ENCODE measurements at regions not wholly inside any gene's neighbourhood (a gene's known extent, or its start where the extent isn't known, plus 50 kb on each side); places are given as distances from the start of the nearest gene placed in this dataset.

DNA sequence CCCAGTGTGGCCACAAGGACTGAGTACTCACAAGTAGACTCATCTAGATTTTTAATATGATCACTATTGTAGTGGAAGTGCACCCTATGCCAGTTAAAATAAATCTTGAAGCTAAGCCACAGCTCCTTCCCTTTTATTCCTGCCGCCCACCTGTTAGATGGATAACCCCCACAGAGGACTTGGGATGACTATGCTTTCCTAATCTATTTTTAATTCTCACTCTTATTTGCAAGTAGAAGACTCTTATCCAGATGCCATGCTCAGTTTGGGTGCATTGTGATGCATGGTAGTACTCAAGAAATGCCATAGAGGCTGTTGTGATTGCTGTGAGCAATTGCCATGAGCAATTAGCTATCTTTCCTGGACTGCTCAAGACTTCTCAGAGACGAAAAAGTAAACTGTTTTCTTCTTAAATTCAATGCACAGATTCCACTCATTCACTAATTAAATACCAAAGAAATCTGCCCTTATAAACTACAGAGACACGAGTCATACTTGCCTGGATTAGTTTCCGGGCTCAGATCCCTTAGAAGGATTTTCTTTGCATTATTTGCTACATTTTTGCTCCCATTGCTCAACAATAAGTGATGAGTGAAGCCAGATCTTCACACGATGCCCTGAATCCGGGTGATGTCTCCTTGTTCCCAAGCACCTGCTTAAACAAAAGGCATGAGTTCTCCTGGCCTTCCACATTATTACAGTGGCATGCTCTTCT is 472.1 kb downstream of the SOX2 start:
- dilution Hi-C loops (cut with HindIII; ENCODE audit: low sequenced_read_pairs, unreplicated experiment), result no loop called here
- no peak overlapping the region for H4K8ac ChIP-seq (ENCODE audit: low read depth in 2 of 2, low read length in 2 of 2)

More for the DNA sequence above, 472.1 kb downstream of the SOX2 start:
- H2BK20ac ChIP-seq (ENCODE audit: low read depth, low read length), result no peak overlapping the region
- no peaks in the 10 kb centered on the region for H4K20me1 ChIP-seq (ENCODE audit: insufficient read depth, low read length)
- H3K36me3 ChIP-seq (ENCODE audit: control insufficient read depth, insufficient read depth, low read length), result no peaks in the 10 kb centered on the region
- no peaks in the 10 kb centered on the region for H3K4me1 ChIP-seq (ENCODE audit: control insufficient read depth, insufficient read depth, low read length)
- H4K5ac ChIP-seq (ENCODE audit: low read depth, low read length), result no peak overlapping the region
- H3K9ac ChIP-seq (ENCODE audit: low read depth, low read length), result no peak overlapping the region
- no peak overlapping the region for H3K4me3 ChIP-seq (ENCODE audit: insufficient read depth, low read depth, low read length)
- H3K14ac ChIP-seq (replicated peaks; ENCODE audit: low read depth, low read length), result no peak overlapping the region
- no peak overlapping the region for H3K23ac ChIP-seq (ENCODE audit: low read depth, low read length)
- H3K27me3 ChIP-seq (ENCODE audit: control insufficient read depth, insufficient read depth, low read length), result no peaks in the 10 kb centered on the region
- no CpG with 5 or more reads among the region's 6 CpGs for WGBS, 2 experiments (ENCODE audit: extremely low coverage in 2 of 2, insufficient read length in 1 of 2)
- no peak overlapping the region for H2BK15ac ChIP-seq (ENCODE audit: low read depth, low read length)
- no peak overlapping the region for H2BK120ac ChIP-seq (ENCODE audit: low read depth, low read length)
- H3K27ac ChIP-seq (ENCODE audit: insufficient read depth, low read length), result no peak overlapping the region
- no peak for ATAC-seq (ENCODE audit: low read depth)
- H2AFZ ChIP-seq (replicated peaks; ENCODE audit: low read length, poor library complexity), result no peak overlapping the region
- H3K9me3 ChIP-seq (ENCODE audit: control insufficient read depth, insufficient read depth, low read length), result peaks cover 5% of the 10 kb centered on the region; the same call in 1 of the 2 replicates
- H2AK5ac ChIP-seq (ENCODE audit: low read depth, low read length), result no peak overlapping the region
- no peak for DNase-seq
- H2AK9ac ChIP-seq (replicated peaks; ENCODE audit: low read depth, low read length, poor library complexity), result no peak overlapping the region
- no peak overlapping the region for H3K18ac ChIP-seq (ENCODE audit: low read depth, low read length)
- ChIA-PET POLR2A (ENCODE audit: unreplicated experiment) (no interaction called here), CTCF (no interaction called here)
- TF ChIP-seq, protein P1, sequence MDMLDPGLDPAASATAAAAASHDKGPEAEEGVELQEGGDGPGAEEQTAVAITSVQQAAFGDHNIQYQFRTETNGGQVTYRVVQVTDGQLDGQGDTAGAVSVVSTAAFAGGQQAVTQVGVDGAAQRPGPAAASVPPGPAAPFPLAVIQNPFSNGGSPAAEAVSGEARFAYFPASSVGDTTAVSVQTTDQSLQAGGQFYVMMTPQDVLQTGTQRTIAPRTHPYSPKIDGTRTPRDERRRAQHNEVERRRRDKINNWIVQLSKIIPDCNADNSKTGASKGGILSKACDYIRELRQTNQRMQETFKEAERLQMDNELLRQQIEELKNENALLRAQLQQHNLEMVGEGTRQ (IDR thresholded peaks at IDR 0.05; ENCODE audit: low read depth, low read length), result no peak
- TF ChIP-seq, protein P2, sequence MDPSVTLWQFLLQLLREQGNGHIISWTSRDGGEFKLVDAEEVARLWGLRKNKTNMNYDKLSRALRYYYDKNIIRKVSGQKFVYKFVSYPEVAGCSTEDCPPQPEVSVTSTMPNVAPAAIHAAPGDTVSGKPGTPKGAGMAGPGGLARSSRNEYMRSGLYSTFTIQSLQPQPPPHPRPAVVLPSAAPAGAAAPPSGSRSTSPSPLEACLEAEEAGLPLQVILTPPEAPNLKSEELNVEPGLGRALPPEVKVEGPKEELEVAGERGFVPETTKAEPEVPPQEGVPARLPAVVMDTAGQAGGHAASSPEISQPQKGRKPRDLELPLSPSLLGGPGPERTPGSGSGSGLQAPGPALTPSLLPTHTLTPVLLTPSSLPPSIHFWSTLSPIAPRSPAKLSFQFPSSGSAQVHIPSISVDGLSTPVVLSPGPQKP (IDR thresholded peaks at IDR 0.05; ENCODE audit: borderline replicate concordance, low read depth, low read length), result no peak
- TF ChIP-seq CHD1 (IDR thresholded peaks at IDR 0.05; ENCODE audit: low read depth, low read length) (no peak), RAD21 (IDR thresholded peaks at IDR 0.05; ENCODE audit: low read length) (no peak), SMC3 (IDR thresholded peaks at IDR 0.05; ENCODE audit: low read depth, low read length) (no peak), POLR2A (IDR thresholded peaks at IDR 0.05; ENCODE audit: low read depth, low read length) (no peak), MAFK (IDR thresholded peaks at IDR 0.05; ENCODE audit: low read depth, low read length) (no peak)
- H3K79me1 ChIP-seq (ENCODE audit: low read depth in 1 of 2, low read length in 2 of 2), result no peaks in the 10 kb centered on the region
- no peak overlapping the region for H3K4ac ChIP-seq (ENCODE audit: low read depth, low read length)
- intact Hi-C loops (cut with micrococcal nuclease) (no loop called here), in situ Hi-C loops (cut with MboI; ENCODE audit: low sequenced_read_pairs) (no loop called here)
- no TSS peak for BruUV-seq (replicated peaks)
- H4K91ac ChIP-seq (ENCODE audit: insufficient read depth, low read depth, low read length), result no peak overlapping the region
- no peak overlapping the region for H3K4me2 ChIP-seq (ENCODE audit: low read depth, low read length)
- no peak overlapping the region for H2BK5ac ChIP-seq (ENCODE audit: low read depth, low read length, poor library complexity, severe bottlenecking)
- H3K9me1 ChIP-seq (ENCODE audit: insufficient read depth, low read length), result no peaks in the 10 kb centered on the region
- no peak overlapping the region for H3K56ac ChIP-seq (ENCODE audit: extremely low read depth, insufficient read depth, low read length)
